ENCODE measurements at regions not wholly inside any gene's neighbourhood (a gene's known extent, or its start where the extent isn't known, plus 50 kb on each side); places are given as distances from the start of the nearest gene placed in this dataset.

GRCh38 chr13:44074611-44075010 is 194.9 kb downstream of the LACC1 start:
- peaks cover 0 to 14% (median 2%) of the 10 kb centered on the region in 4 donors for H3K9me3 ChIP-seq
- no peak overlapping the region for H3K27ac ChIP-seq
- no peak for DNase-seq (ENCODE audit: low spot score in 2 of 2)
- no peaks in the 10 kb centered on the region for H3K36me3 ChIP-seq
- no peak for TF ChIP-seq EP300 (IDR thresholded peaks at IDR 0.05)
- no peak for TF ChIP-seq CTCF (IDR thresholded peaks at IDR 0.05)
- no peak for TF ChIP-seq POLR2A (IDR thresholded peaks at IDR 0.05)
- no peaks in the 10 kb centered on the region for H3K4me1 ChIP-seq
- H3K27me3 ChIP-seq = no peaks in the 10 kb centered on the region
- WGBS, 2 donors = 67 to 74% methylated on average over 1 of the region's 1 CpG
- H3K4me3 ChIP-seq = no peak overlapping the region

- no peaks in the 10 kb centered on the region for H3K4me1 ChIP-seq
- H3K27me3 ChIP-seq = no peaks in the 10 kb centered on the region
- H3K9me3 ChIP-seq = peaks cover 0 to 14% (median 2%) of the 10 kb centered on the region in 4 donors
- no peaks in the 10 kb centered on the region for H3K36me3 ChIP-seq
- WGBS, 2 donors = 71 to 78% methylated on average over 2 of the region's 2 CpGs
- no peak overlapping the region for H3K27ac ChIP-seq
- H3K4me3 ChIP-seq = no peak overlapping the region
- DNase-seq (ENCODE audit: low spot score in 2 of 2) = no peak
- TF ChIP-seq EP300 (IDR thresholded peaks at IDR 0.05) (no peak), CTCF (IDR thresholded peaks at IDR 0.05) (no peak), POLR2A (IDR thresholded peaks at IDR 0.05) (no peak)
Measured at GRCh38 chr13:44075113-44075512, 195.4 kb downstream of the LACC1 start.

GRCh38 chr13:44078806-44079376 is 199.2 kb downstream of the LACC1 start:
- no peak for DNase-seq (ENCODE audit: low spot score in 2 of 2)

GRCh38 chr13:44079413-44080205 is 199.9 kb downstream of the LACC1 start:
- no peak for TF ChIP-seq POLR2A (IDR thresholded peaks at IDR 0.05)
- TF ChIP-seq CTCF (IDR thresholded peaks at IDR 0.05) = no peak
- no peak for TF ChIP-seq EP300 (IDR thresholded peaks at IDR 0.05)
- no peaks in the 10 kb centered on the region for H3K27me3 ChIP-seq
- H3K9me3 ChIP-seq = peaks cover 0 to 3% (median 0%) of the 10 kb centered on the region in 4 donors
- WGBS, 2 donors = 75 to 76% methylated on average over 11 of the region's 11 CpGs
- no peak for DNase-seq (ENCODE audit: low spot score in 2 of 2)
- no peaks in the 10 kb centered on the region for H3K4me1 ChIP-seq
- H3K36me3 ChIP-seq = no peaks in the 10 kb centered on the region
- no peak overlapping the region for H3K4me3 ChIP-seq
- H3K27ac ChIP-seq = no peak overlapping the region

More at GRCh38 chr13:44078806-44079376, 199.2 kb downstream of the LACC1 start:
- no peak for TF ChIP-seq CTCF (IDR thresholded peaks at IDR 0.05)
- no peak for TF ChIP-seq EP300 (IDR thresholded peaks at IDR 0.05)
- TF ChIP-seq POLR2A (IDR thresholded peaks at IDR 0.05) = no peak
- peaks cover 0 to 3% (median 0%) of the 10 kb centered on the region in 4 donors for H3K9me3 ChIP-seq
- no peak overlapping the region for H3K4me3 ChIP-seq
- WGBS, 2 donors = 71 to 72% methylated on average over 5 of the region's 5 CpGs
- H3K36me3 ChIP-seq = no peaks in the 10 kb centered on the region
- H3K4me1 ChIP-seq = no peaks in the 10 kb centered on the region
- no peak overlapping the region for H3K27ac ChIP-seq
- no peaks in the 10 kb centered on the region for H3K27me3 ChIP-seq

GRCh38 chr13:44084146-44084545 is 204.4 kb downstream of the LACC1 start:
- Histone ChIP-seq H3K36me3 (no peaks in the 10 kb centered on the region), H3K4me3 (no peak overlapping the region), H3K9me3 (peaks cover 0 to 3% (median 0%) of the 10 kb centered on the region in 4 donors), H3K4me1 (no peaks in the 10 kb centered on the region), H3K27me3 (no peaks in the 10 kb centered on the region), H3K27ac (no peak overlapping the region)
- TF ChIP-seq EP300 (IDR thresholded peaks at IDR 0.05) (no peak), POLR2A (IDR thresholded peaks at IDR 0.05) (no peak), CTCF (IDR thresholded peaks at IDR 0.05) (no peak)
- 90 to 92% methylated on average over 3 of the region's 3 CpGs for WGBS, 2 donors
- no peak for DNase-seq (ENCODE audit: low spot score in 2 of 2)

Measured in tibial nerve (tissue), 4 donors.